ENCODE measurements at regions not wholly inside any gene's neighbourhood (a gene's known extent, or its start where the extent isn't known, plus 50 kb on each side); places are given as distances from the start of the nearest gene placed in this dataset.

GRCh38 chr13:81197966-81198365 lies 857.0 kb upstream of the SPRY2 start:
- no peaks in the 10 kb centered on the region for H3K79me2 ChIP-seq (ENCODE audit: insufficient read depth, low read depth, low read length)
- no peak overlapping the region for H2AFZ ChIP-seq (ENCODE audit: low read length)
- H3K4me2 ChIP-seq (ENCODE audit: low read length), result no peak overlapping the region
- H3K9me2 ChIP-seq (ENCODE audit: insufficient read depth, low read length), result no peaks in the 10 kb centered on the region
- POLR2A ChIA-PET, result interaction anchor here (0.6 kb wide), 1 partner anchor 30 kb away, joined by 3 read pairs; no protein-coding TSS in a partner anchor
- no peak overlapping the region for H3K4me3 ChIP-seq (ENCODE audit: low read depth, low read length, poor library complexity, severe bottlenecking)
- BruUV-seq (replicated peaks), result no TSS peak
- H3K36me3 ChIP-seq (ENCODE audit: insufficient read depth, low read length), result no peaks in the 10 kb centered on the region
- H3K9me3 ChIP-seq (ENCODE audit: low read length), result no peaks in the 10 kb centered on the region
- H3K27ac ChIP-seq (ENCODE audit: low read depth, low read length, poor library complexity, severe bottlenecking), result no peak overlapping the region
- CTCF ChIA-PET (ENCODE audit: unreplicated experiment), result no interaction called here
- DNase-seq (ENCODE audit: low spot score), result no peak
- no peak for TF ChIP-seq EZH2phosphoT487 (IDR thresholded peaks at IDR 0.05; ENCODE audit: borderline replicate concordance, low read depth, low read length)
- TF ChIP-seq, protein P1, sequence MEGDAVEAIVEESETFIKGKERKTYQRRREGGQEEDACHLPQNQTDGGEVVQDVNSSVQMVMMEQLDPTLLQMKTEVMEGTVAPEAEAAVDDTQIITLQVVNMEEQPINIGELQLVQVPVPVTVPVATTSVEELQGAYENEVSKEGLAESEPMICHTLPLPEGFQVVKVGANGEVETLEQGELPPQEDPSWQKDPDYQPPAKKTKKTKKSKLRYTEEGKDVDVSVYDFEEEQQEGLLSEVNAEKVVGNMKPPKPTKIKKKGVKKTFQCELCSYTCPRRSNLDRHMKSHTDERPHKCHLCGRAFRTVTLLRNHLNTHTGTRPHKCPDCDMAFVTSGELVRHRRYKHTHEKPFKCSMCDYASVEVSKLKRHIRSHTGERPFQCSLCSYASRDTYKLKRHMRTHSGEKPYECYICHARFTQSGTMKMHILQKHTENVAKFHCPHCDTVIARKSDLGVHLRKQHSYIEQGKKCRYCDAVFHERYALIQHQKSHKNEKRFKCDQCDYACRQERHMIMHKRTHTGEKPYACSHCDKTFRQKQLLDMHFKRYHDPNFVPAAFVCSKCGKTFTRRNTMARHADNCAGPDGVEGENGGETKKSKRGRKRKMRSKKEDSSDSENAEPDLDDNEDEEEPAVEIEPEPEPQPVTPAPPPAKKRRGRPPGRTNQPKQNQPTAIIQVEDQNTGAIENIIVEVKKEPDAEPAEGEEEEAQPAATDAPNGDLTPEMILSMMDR (conservative IDR thresholded peaks at IDR 0.05; ENCODE audit: low read length), result no peak
- no peaks in the 10 kb centered on the region for H4K20me1 ChIP-seq (ENCODE audit: insufficient read depth, low read length)
- intact Hi-C loops (cut with micrococcal nuclease; ENCODE audit: unreplicated experiment), result no loop called here
- H3K4me1 ChIP-seq (ENCODE audit: insufficient read depth, low read length, poor library complexity, severe bottlenecking), result no peaks in the 10 kb centered on the region

DNA sequence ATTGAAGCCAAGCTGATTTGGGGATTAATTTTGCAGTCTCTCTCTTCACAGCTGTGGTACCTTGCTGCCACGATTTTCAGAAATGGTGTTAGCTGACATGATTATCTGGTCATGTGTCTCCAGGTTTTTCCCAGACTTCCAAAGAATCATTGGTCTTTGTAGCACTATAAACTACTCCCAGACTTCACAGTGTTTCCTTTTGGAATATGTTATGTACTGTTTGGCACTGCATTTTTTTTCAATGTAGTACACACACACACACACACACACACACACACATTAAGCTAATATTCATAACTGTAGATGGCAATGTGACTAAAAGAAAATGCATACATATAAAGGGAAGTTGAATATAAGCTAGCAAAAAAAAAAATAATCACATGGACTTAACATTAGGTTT lies 856.6 kb upstream of the SPRY2 start:
- H3K4me2 ChIP-seq (ENCODE audit: low read length), result no peak overlapping the region
- H3K4me1 ChIP-seq (ENCODE audit: insufficient read depth, low read length, poor library complexity, severe bottlenecking), result no peaks in the 10 kb centered on the region
- BruUV-seq (replicated peaks), result no TSS peak
- H3K9me3 ChIP-seq (ENCODE audit: low read length), result no peaks in the 10 kb centered on the region
- H3K4me3 ChIP-seq (ENCODE audit: low read depth, low read length, poor library complexity, severe bottlenecking), result no peak overlapping the region
- POLR2A ChIA-PET, result interaction anchor here (0.6 kb wide), 2 partner anchors 30 to 1207 kb away, joined by 3 read pairs; no protein-coding TSS in a partner anchor
- no peak overlapping the region for H3K27ac ChIP-seq (ENCODE audit: low read depth, low read length, poor library complexity, severe bottlenecking)
- no peak overlapping the region for H2AFZ ChIP-seq (ENCODE audit: low read length)
- intact Hi-C loops (cut with micrococcal nuclease; ENCODE audit: unreplicated experiment), result no loop called here
- no peaks in the 10 kb centered on the region for H3K9me2 ChIP-seq (ENCODE audit: insufficient read depth, low read length)
- TF ChIP-seq, protein P1 (conservative IDR thresholded peaks at IDR 0.05; ENCODE audit: low read length), result no peak
- no peaks in the 10 kb centered on the region for H3K79me2 ChIP-seq (ENCODE audit: insufficient read depth, low read depth, low read length)
- no peak for DNase-seq (ENCODE audit: low spot score)
- H3K36me3 ChIP-seq (ENCODE audit: insufficient read depth, low read length), result no peaks in the 10 kb centered on the region
- CTCF ChIA-PET (ENCODE audit: unreplicated experiment), result no interaction called here
- H4K20me1 ChIP-seq (ENCODE audit: insufficient read depth, low read length), result no peaks in the 10 kb centered on the region

- no peak overlapping the region for H2AFZ ChIP-seq (ENCODE audit: low read length)
- intact Hi-C loops (cut with micrococcal nuclease; ENCODE audit: unreplicated experiment), result no loop called here
- no peaks in the 10 kb centered on the region for H3K79me2 ChIP-seq (ENCODE audit: insufficient read depth, low read depth, low read length)
- BruUV-seq (replicated peaks), result no TSS peak
- no peak overlapping the region for H3K27ac ChIP-seq (ENCODE audit: low read depth, low read length, poor library complexity, severe bottlenecking)
- no peak for TF ChIP-seq EZH2phosphoT487 (IDR thresholded peaks at IDR 0.05; ENCODE audit: borderline replicate concordance, low read depth, low read length)
- H3K4me1 ChIP-seq (ENCODE audit: insufficient read depth, low read length, poor library complexity, severe bottlenecking), result no peaks in the 10 kb centered on the region
- CTCF ChIA-PET (ENCODE audit: unreplicated experiment), result no interaction called here
- no peak overlapping the region for H3K4me3 ChIP-seq (ENCODE audit: low read depth, low read length, poor library complexity, severe bottlenecking)
- no peak for DNase-seq (ENCODE audit: low spot score)
- no peaks in the 10 kb centered on the region for H3K36me3 ChIP-seq (ENCODE audit: insufficient read depth, low read length)
- H3K9me2 ChIP-seq (ENCODE audit: insufficient read depth, low read length), result no peaks in the 10 kb centered on the region
- no peaks in the 10 kb centered on the region for H4K20me1 ChIP-seq (ENCODE audit: insufficient read depth, low read length)
- POLR2A ChIA-PET, result no interaction called here
- 0 out of 2 replicates have a peak, but pooled peaks cover 3% of the 10 kb centered on the region for H3K9me3 ChIP-seq (ENCODE audit: low read length)
- no peak overlapping the region for H3K4me2 ChIP-seq (ENCODE audit: low read length)
Observed at GRCh38 chr13:81194362-81194761, 853.4 kb upstream of the SPRY2 start.
